Amniotic stem cell (primary cell): ENCODE measurements at regions not wholly inside any gene's neighbourhood (a gene's known extent, or its start where the extent isn't known, plus 50 kb on each side); places are given as distances from the start of the nearest gene placed in this dataset.
"Not testable (repeated sequence)": the region's sequence is repeated elsewhere in the genome, so short reads cannot be mapped to it uniquely, and the experiment has no call there.

Source experiments
- DNase-seq: peaks from one replicate; lab custom pipeline; 2025; lab: John Stamatoyannopoulos, UW

DNA sequence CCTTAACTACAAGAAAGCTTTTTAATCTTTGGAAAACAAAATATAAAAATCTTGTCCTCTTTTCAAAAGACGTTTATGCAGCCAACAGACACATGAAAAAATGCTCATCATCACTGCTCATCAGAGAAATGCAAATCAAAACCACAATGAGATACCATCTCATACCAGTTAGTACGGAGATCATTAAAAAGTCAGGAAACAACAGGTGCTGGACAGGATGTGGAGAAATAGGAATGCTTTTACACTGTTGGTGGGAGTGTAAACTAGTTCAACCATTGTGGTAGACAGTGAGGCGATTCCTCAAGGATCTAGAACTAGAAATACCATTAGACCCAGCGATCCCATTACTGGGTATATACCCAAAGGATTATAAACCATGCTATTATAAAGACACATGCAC, 1255.0 kb downstream of the ROBO1 start:
- DNase-seq = not testable (repeated sequence)

DNA sequence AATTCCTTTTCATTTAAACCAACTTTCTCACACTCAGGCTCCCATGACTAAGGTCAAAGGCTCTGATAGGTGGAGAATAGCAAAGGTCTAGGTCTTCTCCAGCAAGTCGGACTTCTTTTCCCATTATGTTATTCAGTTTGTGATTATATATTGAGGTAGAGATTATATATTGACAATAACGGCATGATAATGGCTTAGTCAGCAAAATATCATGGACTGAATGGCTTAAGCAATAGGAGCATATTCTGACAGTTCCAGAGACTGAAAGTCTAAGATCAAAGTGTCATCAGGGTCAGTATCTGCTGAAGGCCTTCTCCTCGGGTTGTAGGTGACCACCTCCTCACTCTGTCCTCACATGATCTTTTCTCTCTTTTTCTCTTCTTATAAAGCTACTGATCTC, 1251.4 kb downstream of the ROBO1 start:
- no peak for DNase-seq

DNA sequence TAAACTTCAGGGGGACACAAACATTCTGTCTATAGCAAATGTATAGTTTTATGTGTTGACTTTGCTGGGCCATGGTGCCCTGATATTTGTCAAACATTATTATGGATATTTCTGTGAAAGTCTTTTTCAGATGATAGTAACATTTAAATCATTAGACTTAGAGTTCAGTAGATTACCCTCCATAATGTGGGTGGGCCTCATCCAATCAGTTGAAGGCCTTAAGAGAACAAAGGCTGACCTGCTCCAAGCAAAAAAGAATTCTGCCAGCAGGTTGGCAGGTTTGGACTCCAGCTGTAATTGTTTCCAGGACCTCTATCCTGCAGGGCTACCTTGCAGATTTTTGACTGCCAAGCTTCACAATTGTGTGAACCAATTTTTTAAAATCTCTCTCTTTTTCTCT, 1250.9 kb downstream of the ROBO1 start:
- DNase-seq = no peak

DNA sequence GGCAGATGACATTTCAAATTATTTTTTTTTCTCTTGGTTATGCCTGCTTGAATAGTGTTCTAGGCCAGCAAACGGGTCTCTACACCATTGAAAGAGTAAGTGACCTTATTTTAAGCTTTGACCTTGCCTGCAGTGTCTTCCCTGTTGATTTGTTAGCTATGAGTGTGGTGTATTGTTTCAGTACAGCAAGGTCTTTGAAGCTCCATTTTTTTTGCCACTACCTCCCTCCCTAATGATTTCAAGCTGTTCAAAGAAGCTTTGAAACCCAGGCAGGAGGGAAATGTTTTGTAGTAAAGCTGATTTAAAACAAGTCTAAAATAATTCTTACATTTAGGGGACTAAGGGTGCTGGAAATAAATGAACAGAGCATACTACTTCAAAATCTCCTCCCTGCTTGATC, 1249.8 kb downstream of the ROBO1 start:
- no peak for DNase-seq

DNA sequence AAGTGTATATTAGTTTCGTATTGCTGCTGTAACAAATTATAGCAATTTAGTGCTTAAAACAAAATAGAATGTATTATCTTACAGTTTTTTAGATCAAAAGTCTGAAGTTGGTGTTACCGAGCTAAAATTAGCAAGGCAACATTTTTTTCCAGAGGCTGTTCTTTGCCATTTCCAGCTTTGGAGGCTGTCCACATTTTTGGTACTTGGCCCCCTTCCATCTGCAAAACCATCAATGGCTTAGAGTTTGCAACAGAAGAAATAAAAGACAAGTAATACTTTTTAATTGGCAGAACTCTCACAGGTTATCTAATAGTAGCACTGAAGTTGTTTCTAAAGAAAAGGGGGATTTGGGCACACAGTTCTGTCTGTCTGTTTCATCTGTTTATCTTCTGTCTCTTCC, 1248.5 kb downstream of the ROBO1 start:
- DNase-seq = no peak

DNA sequence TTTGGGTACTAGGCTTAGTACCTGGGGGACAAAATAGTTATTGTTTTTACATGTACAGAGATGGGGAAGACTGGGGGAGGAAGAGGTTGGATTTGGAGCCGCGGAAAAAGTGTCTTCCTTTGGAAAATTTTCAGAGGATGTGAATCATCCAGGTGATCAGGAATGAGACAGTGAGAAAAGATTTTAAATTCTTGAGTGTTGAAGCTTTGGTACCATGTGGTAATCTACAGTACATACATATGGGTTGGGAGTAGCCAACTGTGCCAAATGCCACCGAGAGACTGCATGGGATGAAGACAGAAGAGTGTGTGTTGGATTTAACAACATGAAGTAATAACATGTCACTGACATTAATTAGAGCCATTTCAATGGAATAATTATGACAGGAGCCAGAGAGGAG, 1238.2 kb downstream of the ROBO1 start:
- DNase-seq = no peak

DNA sequence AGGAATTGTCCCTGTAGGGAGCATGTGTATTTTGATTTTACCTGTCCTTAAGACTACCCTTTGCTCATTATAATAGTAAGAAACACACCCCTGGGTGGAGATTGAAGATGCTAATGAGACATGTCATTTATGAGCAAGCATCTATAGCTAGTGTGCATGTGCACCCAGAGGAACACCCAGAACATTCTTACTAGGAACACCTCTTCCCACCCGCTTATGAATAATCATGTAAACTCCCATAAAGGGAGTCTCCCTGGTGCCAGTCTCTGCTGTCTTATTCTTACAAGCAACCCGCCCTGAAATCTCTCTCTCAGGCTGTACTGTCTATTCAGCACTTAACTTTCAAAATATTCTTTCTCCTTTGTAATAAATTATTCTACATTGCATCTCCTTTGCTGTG, 1227.3 kb downstream of the ROBO1 start:
- no peak for DNase-seq

DNA sequence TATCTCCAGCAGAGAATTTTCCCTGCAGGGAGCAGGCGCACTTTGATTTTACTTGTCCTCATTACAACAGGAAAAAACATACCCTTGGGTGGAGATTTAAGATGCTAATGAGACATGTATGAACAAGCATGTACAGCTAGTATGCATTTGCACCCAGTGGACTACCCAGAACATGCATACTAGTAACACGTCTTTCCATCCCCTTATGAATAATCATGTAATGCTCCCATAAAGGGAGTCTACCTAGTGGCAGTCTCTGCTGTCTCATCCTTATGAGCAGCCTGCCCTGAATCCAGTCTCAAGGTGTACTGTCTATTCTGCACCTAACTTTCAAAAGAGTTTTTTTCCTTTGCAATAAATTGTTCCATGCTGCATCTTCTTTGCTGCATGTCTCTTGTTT, 1222.0 kb downstream of the ROBO1 start:
- no peak for DNase-seq
